OCI-M2 (cell line): ENCODE measurements at regions not wholly inside any gene's neighbourhood (a gene's known extent, or its start where the extent isn't known, plus 50 kb on each side); places are given as distances from the start of the nearest gene placed in this dataset.
"Not testable (repeated sequence)": the region's sequence is repeated elsewhere in the genome, so short reads cannot be mapped to it uniquely, and the experiment has no call there.

Source experiments
- DNase-seq: peaks from one replicate; lab custom pipeline; 2025; ENCODE audit not compliant: unreplicated experiment; lab: John Stamatoyannopoulos, UW

DNA sequence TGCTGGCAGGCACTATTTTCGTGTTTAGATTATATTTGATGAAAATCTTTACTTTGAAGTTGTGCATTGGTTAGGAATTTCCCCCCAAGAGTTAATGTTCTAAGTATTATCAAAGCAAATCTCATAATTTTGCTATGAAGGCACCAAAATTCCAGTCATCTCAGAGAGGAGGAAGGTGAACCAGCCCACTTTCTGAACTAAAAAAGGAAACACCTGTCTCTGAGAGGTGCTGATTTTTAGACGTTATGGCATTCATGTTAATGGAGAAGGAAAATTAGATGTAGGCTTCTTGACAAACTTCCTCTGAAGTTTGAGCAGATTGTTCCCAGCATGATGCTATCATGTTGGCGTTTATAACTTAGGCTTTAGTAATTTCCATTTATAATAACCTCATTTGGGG, 432.9 kb upstream of the ACTBL2 start:
- DNase-seq = no peak

- DNase-seq = no peak
These were observed 428.8 kb upstream of the ACTBL2 start for GRCh38 chr5:57911438-57911837.

DNA sequence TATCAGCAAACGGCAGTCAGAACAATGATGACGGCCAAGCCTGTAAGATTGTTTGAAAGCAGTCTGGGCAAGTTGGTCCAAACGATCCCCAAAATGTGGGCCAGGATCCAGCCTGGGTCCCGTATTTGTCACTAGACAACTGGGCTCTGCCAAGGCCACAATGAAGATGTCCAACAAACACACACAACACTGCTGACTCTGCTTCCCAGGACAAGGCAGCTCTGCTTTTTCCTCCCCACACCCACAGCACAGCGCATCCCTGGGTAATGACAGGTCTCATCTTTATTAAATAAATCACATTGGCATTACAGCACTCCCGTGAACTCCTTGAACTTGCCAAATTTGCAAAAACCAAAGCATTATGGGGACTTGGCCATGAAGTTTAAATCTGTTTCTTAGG, 424.1 kb upstream of the ACTBL2 start:
- DNase-seq = no peak

- DNase-seq = no peak
These were observed 420.8 kb upstream of the ACTBL2 start for GRCh38 chr5:57903458-57903857.

DNA sequence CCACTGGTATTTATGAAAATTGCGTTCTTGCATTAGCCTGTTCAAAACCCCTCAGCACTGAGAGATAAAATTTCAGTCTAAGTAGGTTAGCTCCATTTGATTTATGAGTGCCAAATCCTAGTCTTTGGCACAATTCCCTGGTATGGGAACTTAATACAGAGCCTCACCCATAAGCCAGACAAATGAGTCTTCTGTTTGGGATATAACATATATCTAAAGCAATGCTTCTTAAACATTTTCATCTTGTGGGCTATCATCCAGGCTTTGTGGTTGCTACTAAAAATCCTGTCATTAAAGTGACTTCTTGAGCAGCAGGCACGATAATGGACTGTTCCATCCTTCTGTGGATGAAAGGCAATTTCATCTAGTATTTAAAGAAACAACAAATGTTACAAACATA, 419.5 kb upstream of the ACTBL2 start:
- DNase-seq = no peak

- no peak for DNase-seq
These were observed 417.9 kb upstream of the ACTBL2 start for GRCh38 chr5:57900381-57900944.

- DNase-seq = no peak
These were observed 414.0 kb upstream of the ACTBL2 start for GRCh38 chr5:57896576-57896975.

DNA sequence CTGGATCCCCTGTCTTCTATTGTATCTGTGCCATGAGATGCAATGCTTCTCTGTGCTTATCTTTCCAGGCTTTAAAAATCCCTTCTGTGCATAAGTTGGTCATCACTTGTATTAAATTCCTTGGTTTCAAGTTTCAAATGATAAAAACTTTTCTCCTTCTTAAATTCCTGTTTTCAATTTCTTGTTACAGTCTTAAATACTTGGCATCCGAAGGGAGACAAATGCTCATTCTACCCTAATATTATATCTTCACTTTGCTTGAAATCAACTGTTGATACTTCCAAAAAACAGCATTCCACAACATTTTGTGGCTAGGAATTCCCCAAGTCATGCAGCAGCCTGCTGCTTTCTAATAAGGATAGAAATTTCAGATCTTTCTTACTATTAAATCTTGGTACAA, 413.2 kb upstream of the ACTBL2 start:
- DNase-seq = no peak

DNA sequence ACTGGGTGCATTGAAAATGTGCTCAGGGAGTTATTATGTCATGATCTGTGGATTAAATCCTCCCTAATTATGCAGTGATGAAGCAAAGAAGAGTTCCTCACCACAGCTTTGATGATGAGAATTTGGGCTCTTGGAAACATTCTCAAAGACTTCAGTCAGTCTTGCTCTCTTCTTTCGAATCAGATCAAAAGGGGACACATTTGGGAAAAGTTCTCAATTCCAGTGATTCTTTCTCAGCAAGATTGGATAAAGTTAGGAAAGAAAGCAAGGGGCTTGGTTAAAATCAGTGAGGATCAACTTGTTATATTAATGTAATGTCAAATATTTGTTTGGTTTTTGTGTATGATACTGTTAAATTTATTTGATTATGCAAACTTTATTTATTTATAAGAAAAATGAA, 411.3 kb upstream of the ACTBL2 start:
- no peak for DNase-seq

GRCh38 chr5:57891443-57891842, 408.8 kb upstream of the ACTBL2 start:
- DNase-seq = no peak

DNA sequence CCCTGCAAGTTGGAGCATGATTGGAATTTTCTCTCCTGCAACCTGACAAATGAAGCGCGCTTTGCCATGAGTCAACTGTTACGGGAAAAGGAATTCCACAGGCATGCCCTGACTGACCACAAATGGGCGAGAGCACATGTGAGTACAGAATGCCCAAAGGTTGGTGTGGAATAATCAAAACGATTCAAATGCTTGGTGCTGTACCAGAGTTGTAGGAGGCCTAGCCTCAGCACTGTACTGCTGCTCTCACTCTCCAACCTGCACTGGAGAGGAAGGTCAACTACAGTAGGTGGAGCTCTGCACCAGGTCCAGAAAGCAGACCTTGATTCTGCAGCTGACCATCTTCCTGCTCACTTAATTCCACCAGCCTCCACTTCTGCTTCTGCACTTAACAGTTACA, 406.9 kb upstream of the ACTBL2 start:
- no peak for DNase-seq

- DNase-seq = no peak
These were observed 405.4 kb upstream of the ACTBL2 start for GRCh38 chr5:57887851-57888621.

- no peak for DNase-seq
These were observed 401.9 kb upstream of the ACTBL2 start for GRCh38 chr5:57884346-57885102.

DNA sequence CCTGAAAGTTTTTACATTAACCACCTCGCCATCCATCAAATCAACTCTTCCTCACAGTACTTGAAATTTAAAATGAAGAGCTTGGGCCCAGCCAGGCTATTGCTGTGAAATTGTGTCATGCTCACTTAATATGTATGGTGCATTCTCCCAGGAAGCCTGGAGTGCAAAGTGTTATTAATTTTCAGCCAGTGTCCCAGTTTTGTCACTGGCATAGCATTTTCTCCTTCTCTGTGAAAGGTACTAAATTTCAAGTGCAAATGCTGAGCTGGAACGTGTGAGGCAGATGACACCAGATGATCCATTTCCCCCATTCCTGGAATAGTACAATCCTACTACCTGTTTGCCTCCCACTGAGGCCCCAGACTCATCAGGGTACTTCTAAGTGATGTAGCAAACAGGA, 397.6 kb upstream of the ACTBL2 start:
- no peak for DNase-seq

DNA sequence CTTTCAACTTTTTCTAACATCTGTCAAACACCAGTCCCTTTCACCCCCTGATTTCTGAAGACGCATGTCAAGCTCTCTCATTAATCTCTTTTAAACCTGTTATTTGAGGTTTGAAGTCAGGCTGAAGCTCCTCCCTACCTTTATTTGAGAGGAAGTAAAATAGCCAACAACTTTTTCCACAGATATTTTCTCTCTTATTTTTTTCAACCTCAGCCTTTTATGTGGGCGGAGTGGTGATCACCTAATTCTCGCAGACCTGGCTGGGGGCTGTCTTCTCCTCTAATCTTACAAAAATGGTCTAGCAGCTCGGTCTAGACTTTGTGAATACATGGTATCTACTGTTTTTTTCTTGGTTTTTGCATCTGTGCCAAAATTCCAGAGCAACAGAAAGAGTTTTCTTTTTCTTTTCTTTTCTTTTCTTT, 395.7 kb upstream of the ACTBL2 start:
- no peak for DNase-seq

- no peak for DNase-seq
These were observed 388.9 kb upstream of the ACTBL2 start for GRCh38 chr5:57871496-57871895.

GRCh38 chr5:57870267-57870666, 387.7 kb upstream of the ACTBL2 start:
- not testable (repeated sequence) for DNase-seq

- DNase-seq = no peak
These were observed 381.1 kb upstream of the ACTBL2 start for GRCh38 chr5:57863661-57864060.

DNA sequence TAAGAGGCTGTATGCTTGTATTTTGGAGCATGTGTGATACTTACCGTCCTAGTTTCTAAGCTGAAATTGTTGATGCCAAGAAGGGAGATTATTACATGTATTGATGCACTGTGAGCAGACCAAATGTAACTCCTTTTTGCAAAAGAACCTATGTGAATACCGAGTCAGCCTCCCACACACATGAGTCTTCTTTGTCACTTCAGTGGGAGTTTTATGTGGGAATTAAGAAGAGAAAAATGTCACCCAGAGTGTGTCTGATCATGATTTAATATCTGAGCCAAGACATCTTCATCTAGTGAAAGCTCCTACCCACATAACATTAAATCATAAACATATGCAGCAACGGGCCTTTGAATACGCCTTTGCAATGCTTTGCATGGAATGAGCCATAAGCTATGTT, 380.3 kb upstream of the ACTBL2 start:
- DNase-seq = no peak

GRCh38 chr5:57862471-57862911, 379.9 kb upstream of the ACTBL2 start:
- DNase-seq = no peak

GRCh38 chr5:57859626-57860025, 377.0 kb upstream of the ACTBL2 start:
- DNase-seq = no peak

- DNase-seq = no peak
These were observed 376.3 kb upstream of the ACTBL2 start for GRCh38 chr5:57858905-57859304.
